22Rv1 (cell line): ENCODE measurements at regions not wholly inside any gene's neighbourhood (a gene's known extent, or its start where the extent isn't known, plus 50 kb on each side); places are given as distances from the start of the nearest gene placed in this dataset.

ENCODE experiments used
- H3K27ac ChIP-seq: fragments of 450-650 bp; 2 replicates; pipeline ENCODE4 v1.5.1; 2017
- ZFX ChIP-seq: fragments of 450-650 bp; IDR thresholded peaks from 2 replicates; pipeline ENCODE4 v1.6.1; 2017; ENCODE audit warnings: antibody characterized with exemption, borderline replicate concordance
- TF ChIP-seq, protein P1 (sequence below): fragments of 450-650 bp; IDR thresholded peaks from 2 replicates; pipeline ENCODE4 v1.5.1; 2017; ENCODE audit warnings: mild to moderate bottlenecking

DNA sequence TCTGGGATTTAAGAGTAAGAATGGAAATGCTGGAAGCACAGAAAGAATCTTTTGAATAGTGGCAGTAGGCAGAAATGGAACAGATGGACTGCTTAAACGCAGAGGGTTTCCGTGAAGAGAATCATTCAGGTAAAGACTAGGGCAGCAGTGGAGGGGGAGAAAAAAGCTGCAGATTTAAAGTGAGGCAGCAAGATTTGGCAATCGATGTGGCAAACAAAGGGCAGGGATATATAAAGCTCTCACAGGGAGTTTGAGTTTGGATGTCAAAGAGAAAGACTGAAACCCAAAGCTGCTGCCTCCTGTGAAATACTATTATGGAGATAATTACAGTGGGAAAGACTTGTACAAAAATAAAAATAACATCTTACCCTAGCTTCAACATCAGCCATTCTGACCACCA lies 384.0 kb downstream of the CENPC start:
- TF ChIP-seq, protein P1, sequence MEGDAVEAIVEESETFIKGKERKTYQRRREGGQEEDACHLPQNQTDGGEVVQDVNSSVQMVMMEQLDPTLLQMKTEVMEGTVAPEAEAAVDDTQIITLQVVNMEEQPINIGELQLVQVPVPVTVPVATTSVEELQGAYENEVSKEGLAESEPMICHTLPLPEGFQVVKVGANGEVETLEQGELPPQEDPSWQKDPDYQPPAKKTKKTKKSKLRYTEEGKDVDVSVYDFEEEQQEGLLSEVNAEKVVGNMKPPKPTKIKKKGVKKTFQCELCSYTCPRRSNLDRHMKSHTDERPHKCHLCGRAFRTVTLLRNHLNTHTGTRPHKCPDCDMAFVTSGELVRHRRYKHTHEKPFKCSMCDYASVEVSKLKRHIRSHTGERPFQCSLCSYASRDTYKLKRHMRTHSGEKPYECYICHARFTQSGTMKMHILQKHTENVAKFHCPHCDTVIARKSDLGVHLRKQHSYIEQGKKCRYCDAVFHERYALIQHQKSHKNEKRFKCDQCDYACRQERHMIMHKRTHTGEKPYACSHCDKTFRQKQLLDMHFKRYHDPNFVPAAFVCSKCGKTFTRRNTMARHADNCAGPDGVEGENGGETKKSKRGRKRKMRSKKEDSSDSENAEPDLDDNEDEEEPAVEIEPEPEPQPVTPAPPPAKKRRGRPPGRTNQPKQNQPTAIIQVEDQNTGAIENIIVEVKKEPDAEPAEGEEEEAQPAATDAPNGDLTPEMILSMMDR = no peak
- no peak for TF ChIP-seq ZFX
- H3K27ac ChIP-seq = no peak overlapping the region

GRCh38 chr4:67160394-67160793 lies 384.9 kb downstream of the CENPC start:
- no peak overlapping the region for H3K27ac ChIP-seq
- TF ChIP-seq ZFX = no peak
- TF ChIP-seq, protein P1 = no peak

- no peak overlapping the region for H3K27ac ChIP-seq
These were observed 386.6 kb downstream of the CENPC start for GRCh38 chr4:67158666-67159065.

GRCh38 chr4:67152976-67153375 lies 392.3 kb downstream of the CENPC start:
- H3K27ac ChIP-seq = peak overlapping the region; percentile 46
- TF ChIP-seq, protein P1 = no peak
- TF ChIP-seq ZFX = no peak

More at GRCh38 chr4:67158666-67159065, 386.6 kb downstream of the CENPC start:
- TF ChIP-seq, protein P1 = no peak
- no peak for TF ChIP-seq ZFX

DNA sequence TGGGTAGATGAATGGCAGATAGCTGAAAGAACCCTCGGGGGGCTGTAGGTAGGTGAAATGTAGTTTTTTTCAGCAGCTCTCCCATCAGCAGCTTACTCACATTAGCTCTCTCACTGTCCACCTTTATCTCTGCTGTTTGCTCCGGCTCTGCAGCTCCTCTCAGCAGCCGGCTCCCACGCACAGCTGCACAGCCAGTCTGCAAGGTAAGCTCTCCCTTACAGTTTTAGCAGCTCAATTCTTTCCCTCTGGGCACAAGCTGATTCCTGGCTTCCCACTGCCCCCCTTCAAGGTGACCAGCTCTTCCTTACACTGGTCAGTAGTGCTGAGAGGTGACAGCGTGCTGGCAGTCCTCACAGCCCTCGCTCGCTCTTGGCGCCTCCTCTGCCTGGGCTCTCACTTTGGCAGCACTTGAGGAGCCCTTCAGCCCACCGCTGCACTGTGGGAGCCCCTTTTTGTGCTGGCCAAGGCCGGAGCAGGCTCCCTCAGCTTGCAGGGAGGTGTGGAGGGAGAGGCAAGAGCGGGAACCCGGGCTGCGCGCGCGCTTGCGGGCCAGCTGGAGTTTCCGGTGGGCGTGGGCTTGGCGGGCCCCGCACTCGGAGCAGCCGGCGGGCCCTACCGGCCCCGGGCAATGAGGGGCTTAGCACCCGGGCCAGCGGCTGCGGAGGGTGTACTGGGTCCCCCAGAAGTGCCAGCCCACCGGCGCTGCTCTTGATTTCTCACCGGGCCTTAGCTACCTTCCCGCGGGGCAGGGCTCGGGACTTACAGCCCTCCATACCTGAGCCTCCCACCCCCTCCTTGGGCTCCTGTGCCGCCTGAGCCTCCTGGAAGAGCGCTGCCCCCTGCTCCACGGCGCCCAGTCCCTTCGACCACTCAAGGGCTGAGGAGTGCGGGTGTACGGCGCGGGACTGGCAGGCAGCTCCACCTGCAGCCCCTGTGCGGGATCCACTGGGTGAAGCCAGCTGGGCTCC lies 393.6 kb downstream of the CENPC start:
- TF ChIP-seq, protein P1 = no peak
- no peak for TF ChIP-seq ZFX
- no peak overlapping the region for H3K27ac ChIP-seq

DNA sequence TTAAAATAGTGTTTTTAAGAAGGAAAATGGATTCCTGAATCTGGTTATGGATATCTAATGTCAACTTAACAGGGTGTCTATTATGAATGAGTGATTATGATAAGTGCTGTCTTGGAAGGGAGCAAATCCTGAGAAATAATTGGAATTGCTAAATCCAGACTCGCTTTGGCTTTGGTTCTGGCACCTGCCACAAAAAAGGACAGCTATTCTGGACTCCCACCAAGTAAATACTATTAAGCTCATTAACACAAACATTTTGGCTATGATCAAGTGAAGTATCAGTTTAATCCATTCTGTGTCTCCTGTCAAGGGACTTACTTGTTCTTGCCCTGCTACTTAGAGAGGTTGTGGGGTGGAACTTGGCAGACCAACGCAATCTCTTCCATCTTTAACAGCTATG lies 403.7 kb downstream of the CENPC start:
- H3K27ac ChIP-seq = no peak overlapping the region
- no peak for TF ChIP-seq ZFX
- TF ChIP-seq, protein P1 = no peak

GRCh38 chr4:67134616-67135015 lies 410.7 kb downstream of the CENPC start:
- TF ChIP-seq, protein P1 = no peak
- TF ChIP-seq ZFX = no peak
- H3K27ac ChIP-seq = no peak overlapping the region
